Effector memory CD4-positive, alpha-beta T cell (primary cell): ENCODE measurements at regions not wholly inside any gene's neighbourhood (a gene's known extent, or its start where the extent isn't known, plus 50 kb on each side); places are given as distances from the start of the nearest gene placed in this dataset.

Experiments used
- DNase-seq, 3 donors: peaks; one replicate each; pipeline ENCODE4 v3.0.0-alpha.2; 2020
- H3K27ac ChIP-seq: 2 replicates; pipeline ENCODE4 v1.7.0; 2013; ENCODE audit warnings: mild to moderate bottlenecking, low read length, moderate library complexity; ENCODE audit not compliant: insufficient read depth, poor library complexity, severe bottlenecking
- H3K27me3 ChIP-seq: replicated peaks from 2 replicates; pipeline ENCODE4 v1.7.0; 2013; ENCODE audit warnings: mild to moderate bottlenecking, low read length; ENCODE audit not compliant: insufficient read depth, control insufficient read depth, poor library complexity, severe bottlenecking
- H3K36me3 ChIP-seq: 2 replicates; pipeline ENCODE4 v1.7.0; 2013; ENCODE audit warnings: mild to moderate bottlenecking, low read length, moderate library complexity; ENCODE audit not compliant: control insufficient read depth, insufficient read depth
- H3K4me1 ChIP-seq: 2 replicates; pipeline ENCODE4 v1.7.0; 2013; ENCODE audit warnings: low read length, mild to moderate bottlenecking; ENCODE audit not compliant: control insufficient read depth, insufficient read depth, poor library complexity, severe bottlenecking
- H3K4me3 ChIP-seq: 2 replicates; pipeline ENCODE4 v1.7.0; 2013; ENCODE audit warnings: low read length, low read depth, mild to moderate bottlenecking; ENCODE audit not compliant: insufficient read depth, poor library complexity, severe bottlenecking
- H3K9me3 ChIP-seq: 2 replicates; pipeline ENCODE4 v1.7.0; 2013; ENCODE audit warnings: mild to moderate bottlenecking, low read length, moderate library complexity; ENCODE audit not compliant: control insufficient read depth

DNA sequence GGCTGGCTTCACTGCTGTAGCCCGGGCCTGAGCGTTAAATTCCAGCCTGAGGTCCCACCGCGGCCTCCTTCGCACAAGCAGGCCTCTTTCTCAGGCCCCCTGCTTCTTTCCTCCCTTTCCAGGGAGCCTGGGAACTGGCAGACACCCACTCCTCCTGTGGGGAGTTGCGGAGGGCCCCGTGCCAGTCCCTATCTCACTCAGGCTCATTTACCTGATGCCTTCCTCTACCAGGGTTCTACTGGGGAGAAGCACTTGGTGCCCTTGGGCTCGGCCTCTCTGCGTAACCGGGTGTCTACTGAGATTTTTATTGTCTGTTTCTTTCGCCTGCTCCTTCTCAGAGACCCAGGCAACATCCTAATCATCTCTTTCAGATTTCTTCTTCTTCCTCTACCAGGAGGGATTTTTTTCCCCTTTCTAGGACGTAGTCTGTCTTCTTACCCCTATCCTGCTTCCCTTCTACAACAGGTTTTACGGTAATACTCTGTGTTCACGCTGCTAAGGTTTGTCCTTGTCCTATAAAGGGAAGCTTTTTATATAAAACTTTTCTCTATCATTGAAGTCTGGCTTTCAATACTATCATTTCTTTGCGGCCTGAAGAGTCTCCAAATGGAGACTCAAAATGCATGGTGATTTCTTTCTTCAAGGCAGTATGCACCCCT, 135.4 kb upstream of the GPR12 start:
- Histone ChIP-seq H3K9me3 (no peaks in the 10 kb centered on the region), H3K4me1 (no peaks in the 10 kb centered on the region), H3K4me3 (no peak overlapping the region), H3K27me3 (no peaks in the 10 kb centered on the region), H3K27ac (no peak overlapping the region), H3K36me3 (no peaks in the 10 kb centered on the region)
- no peak for DNase-seq

DNA sequence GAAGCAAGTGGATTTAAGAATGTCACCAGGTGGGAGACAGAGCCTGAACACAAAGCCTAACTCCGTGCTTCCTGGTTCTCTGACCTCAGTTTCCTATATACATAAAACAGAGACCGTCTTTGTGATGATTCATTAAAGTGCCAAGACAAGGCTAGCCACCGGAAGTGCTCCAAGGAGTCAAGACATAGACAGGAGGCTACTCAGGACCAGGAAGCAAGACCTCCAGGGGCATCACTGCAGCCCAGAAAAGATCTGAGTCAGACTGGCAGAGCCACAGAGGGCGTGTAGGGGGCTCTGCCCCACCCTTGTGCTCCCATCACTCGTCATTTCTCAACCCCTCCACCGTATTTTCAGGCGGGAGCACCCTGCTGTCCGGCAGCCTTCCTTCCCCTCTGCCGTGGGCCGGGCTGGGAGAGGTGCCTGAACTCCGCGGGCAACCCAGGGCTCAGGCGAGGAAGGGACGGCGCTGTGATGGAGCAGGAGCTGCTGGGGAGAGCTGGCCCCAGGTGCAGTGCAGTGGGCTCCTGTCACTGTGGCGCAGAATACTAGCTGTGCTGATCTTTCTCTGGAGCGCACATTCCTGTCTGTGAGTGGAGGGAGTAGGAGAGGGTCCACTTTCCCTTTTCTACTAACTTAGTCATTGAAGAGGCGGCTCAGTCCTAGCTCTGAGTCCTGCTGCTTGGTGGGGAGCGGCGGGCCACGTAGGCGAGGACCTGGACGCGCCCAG, 134.7 kb upstream of the GPR12 start:
- H3K27ac ChIP-seq = no peak overlapping the region
- no peaks in the 10 kb centered on the region for H3K36me3 ChIP-seq
- DNase-seq = no peak
- no peaks in the 10 kb centered on the region for H3K9me3 ChIP-seq
- H3K4me1 ChIP-seq = no peaks in the 10 kb centered on the region
- H3K27me3 ChIP-seq = no peaks in the 10 kb centered on the region
- no peak overlapping the region for H3K4me3 ChIP-seq

GRCh38 chr13:26888632-26889031, 128.0 kb upstream of the GPR12 start:
- no peaks in the 10 kb centered on the region for H3K4me1 ChIP-seq
- H3K4me3 ChIP-seq = no peak overlapping the region
- no peak overlapping the region for H3K27ac ChIP-seq
- no peak for DNase-seq
- no peaks in the 10 kb centered on the region for H3K36me3 ChIP-seq
- H3K27me3 ChIP-seq = no peaks in the 10 kb centered on the region
- H3K9me3 ChIP-seq = no peaks in the 10 kb centered on the region

DNA sequence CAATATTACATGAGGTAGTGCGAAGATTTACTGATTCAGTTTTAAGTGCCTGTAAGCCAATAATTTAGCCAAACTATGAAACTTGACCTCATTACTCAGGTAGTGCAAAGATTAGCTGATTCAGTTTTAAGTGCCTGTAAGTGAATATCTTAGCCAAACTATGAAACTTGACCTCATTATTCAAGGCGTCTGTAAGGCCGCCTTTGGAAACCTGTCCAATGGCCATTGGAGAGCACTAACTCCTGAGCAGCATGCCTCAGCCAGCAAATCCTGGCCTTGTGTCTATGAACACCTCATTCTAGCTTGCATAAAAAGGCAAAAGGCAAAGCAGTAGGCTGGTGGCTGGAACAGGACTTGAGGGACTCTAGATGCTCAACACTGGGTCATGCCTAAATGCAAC, 127.0 kb upstream of the GPR12 start:
- no peaks in the 10 kb centered on the region for H3K27me3 ChIP-seq
- DNase-seq = no peak

GRCh38 chr13:26883613-26884257, 123.1 kb upstream of the GPR12 start:
- Histone ChIP-seq H3K27ac (no peak overlapping the region), H3K4me3 (no peak overlapping the region), H3K4me1 (no peaks in the 10 kb centered on the region), H3K27me3 (no peaks in the 10 kb centered on the region), H3K36me3 (no peaks in the 10 kb centered on the region), H3K9me3 (no peaks in the 10 kb centered on the region)
- no peak for DNase-seq

More for the DNA sequence above, 127.0 kb upstream of the GPR12 start:
- no peaks in the 10 kb centered on the region for H3K4me1 ChIP-seq
- H3K4me3 ChIP-seq = no peak overlapping the region
- no peaks in the 10 kb centered on the region for H3K9me3 ChIP-seq
- no peak overlapping the region for H3K27ac ChIP-seq
- no peaks in the 10 kb centered on the region for H3K36me3 ChIP-seq

DNA sequence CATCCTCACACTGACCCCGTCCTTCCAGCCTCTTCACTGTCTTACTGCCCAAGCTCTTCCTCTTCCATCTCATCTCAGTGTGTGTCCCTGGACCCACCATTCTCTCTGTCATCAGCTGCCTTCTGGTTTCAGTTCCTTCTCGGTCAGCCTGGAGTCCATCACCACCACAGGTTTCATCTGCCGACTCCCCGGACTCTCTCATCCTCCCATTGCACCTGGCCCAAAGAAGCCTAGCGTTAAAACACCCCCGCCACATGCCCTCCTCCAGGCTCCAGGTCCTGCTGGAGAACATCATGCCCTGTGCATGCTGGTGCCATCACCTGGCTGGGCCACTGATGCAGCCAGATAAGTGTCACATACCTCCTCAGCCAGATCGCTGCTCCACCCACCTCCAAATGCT, 122.1 kb upstream of the GPR12 start:
- Histone ChIP-seq H3K4me3 (no peak overlapping the region), H3K9me3 (no peaks in the 10 kb centered on the region), H3K27ac (no peak overlapping the region), H3K4me1 (no peaks in the 10 kb centered on the region), H3K27me3 (no peaks in the 10 kb centered on the region), H3K36me3 (no peaks in the 10 kb centered on the region)
- no peak for DNase-seq

DNA sequence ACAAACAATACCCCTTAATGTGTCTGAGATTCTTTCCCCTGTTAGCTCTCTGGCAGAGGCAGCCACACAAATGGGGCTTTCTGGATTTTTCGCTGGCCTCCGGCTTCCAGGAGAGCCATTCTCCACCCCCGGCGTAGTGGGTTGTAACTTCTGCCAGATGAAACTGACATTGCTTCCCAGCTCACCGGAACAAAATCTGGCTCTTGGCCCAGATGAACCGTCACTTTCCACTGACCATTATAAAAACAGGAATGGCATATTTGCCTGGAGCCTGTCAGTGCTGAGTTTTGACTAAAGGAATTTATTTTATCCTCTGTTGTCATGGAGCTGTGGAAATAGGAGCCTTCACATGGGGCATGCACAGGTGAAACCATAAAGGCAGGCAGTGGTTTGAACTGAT, 120.6 kb upstream of the GPR12 start:
- Histone ChIP-seq H3K4me1 (no peaks in the 10 kb centered on the region), H3K36me3 (no peaks in the 10 kb centered on the region), H3K27me3 (no peaks in the 10 kb centered on the region), H3K9me3 (no peaks in the 10 kb centered on the region), H3K27ac (no peak overlapping the region), H3K4me3 (no peak overlapping the region)
- no peak for DNase-seq

- Histone ChIP-seq H3K9me3 (no peaks in the 10 kb centered on the region), H3K27ac (no peak overlapping the region), H3K27me3 (no peaks in the 10 kb centered on the region), H3K36me3 (no peaks in the 10 kb centered on the region), H3K4me1 (no peaks in the 10 kb centered on the region), H3K4me3 (no peak overlapping the region)
- DNase-seq = no peak
Observed at GRCh38 chr13:26880735-26881134, 120.1 kb upstream of the GPR12 start.

GRCh38 chr13:26878438-26878837, 117.9 kb upstream of the GPR12 start:
- H3K9me3 ChIP-seq = no peaks in the 10 kb centered on the region
- no peaks in the 10 kb centered on the region for H3K4me1 ChIP-seq
- no peak overlapping the region for H3K27ac ChIP-seq
- H3K27me3 ChIP-seq = no peaks in the 10 kb centered on the region
- no peak overlapping the region for H3K4me3 ChIP-seq
- H3K36me3 ChIP-seq = no peaks in the 10 kb centered on the region
- no peak for DNase-seq

- H3K36me3 ChIP-seq = no peaks in the 10 kb centered on the region
- no peaks in the 10 kb centered on the region for H3K4me1 ChIP-seq
- H3K27me3 ChIP-seq = no peaks in the 10 kb centered on the region
- H3K4me3 ChIP-seq = no peak overlapping the region
- DNase-seq = no peak
- no peak overlapping the region for H3K27ac ChIP-seq
- no peaks in the 10 kb centered on the region for H3K9me3 ChIP-seq
Observed at GRCh38 chr13:26873386-26873698, 112.8 kb upstream of the GPR12 start.
